HPDE6-E6E7 (cell line): ENCODE measurements at regions not wholly inside any gene's neighbourhood (a gene's known extent, or its start where the extent isn't known, plus 50 kb on each side); places are given as distances from the start of the nearest gene placed in this dataset.
"Not testable (repeated sequence)": the region's sequence is repeated elsewhere in the genome, so short reads cannot be mapped to it uniquely, and the experiment has no call there.

ENCODE experiments used
- DNase-seq: peaks from one replicate; pipeline ENCODE4 v3.0.0; 2011; ENCODE audit warnings: missing footprints; ENCODE audit errors: extremely low spot score

- no peak for DNase-seq
Observed at GRCh38 chr6:85285114-85285513, 164.8 kb upstream of the NT5E start.

- DNase-seq, result no peak
Observed at GRCh38 chr6:85283436-85283835, 166.4 kb upstream of the NT5E start.

- DNase-seq, result no peak
Observed at GRCh38 chr6:85278466-85279035, 171.3 kb upstream of the NT5E start.

- not testable (repeated sequence) for DNase-seq
Observed at GRCh38 chr6:85276026-85276425, 173.9 kb upstream of the NT5E start.

GRCh38 chr6:85275338-85275985 lies 174.4 kb upstream of the NT5E start:
- DNase-seq, result no peak

- DNase-seq, result no peak
Observed at GRCh38 chr6:85273870-85274269, 176.0 kb upstream of the NT5E start.

- DNase-seq, result no peak
Observed at GRCh38 chr6:85273046-85273445, 176.8 kb upstream of the NT5E start.

- DNase-seq, result no peak
Observed at GRCh38 chr6:85272592-85272991, 177.3 kb upstream of the NT5E start.

- no peak for DNase-seq
Observed at GRCh38 chr6:85262621-85263020, 187.3 kb upstream of the NT5E start.

GRCh38 chr6:85261271-85261670 lies 188.6 kb upstream of the NT5E start:
- no peak for DNase-seq

- no peak for DNase-seq
Observed at GRCh38 chr6:85255661-85256060, 194.2 kb upstream of the NT5E start.

- no peak for DNase-seq
Observed at GRCh38 chr6:85252552-85252951, 197.3 kb upstream of the NT5E start.

GRCh38 chr6:85252085-85252484 lies 197.8 kb upstream of the NT5E start:
- DNase-seq, result no peak

- DNase-seq, result no peak
Observed at GRCh38 chr6:85251300-85251699, 198.6 kb upstream of the NT5E start.

GRCh38 chr6:85250586-85251220 lies 199.2 kb upstream of the NT5E start:
- DNase-seq, result no peak

GRCh38 chr6:85245004-85245403 lies 204.9 kb upstream of the NT5E start:
- DNase-seq, result no peak

- DNase-seq, result no peak
Observed at GRCh38 chr6:85241498-85242052, 208.3 kb upstream of the NT5E start.

- DNase-seq, result no peak
Observed at GRCh38 chr6:85240787-85241385, 209.0 kb upstream of the NT5E start.

GRCh38 chr6:85237478-85237877 lies 212.4 kb upstream of the NT5E start:
- DNase-seq, result no peak

- no peak for DNase-seq
Observed at GRCh38 chr6:85236636-85237035, 213.2 kb upstream of the NT5E start.

- not testable (repeated sequence) for DNase-seq
Observed at GRCh38 chr6:85227345-85227744, 222.5 kb upstream of the NT5E start.

- not testable (repeated sequence) for DNase-seq
Observed at GRCh38 chr6:85212794-85213193, 237.1 kb upstream of the NT5E start.

- no peak for DNase-seq
Observed at GRCh38 chr6:85195243-85195642, 254.6 kb upstream of the NT5E start.
